HG03064 (cell line): ENCODE measurements at regions not wholly inside any gene's neighbourhood (a gene's known extent, or its start where the extent isn't known, plus 50 kb on each side); places are given as distances from the start of the nearest gene placed in this dataset.
A peak's percentile ranks its signal among the peaks of the same experiment; 100 is the strongest.
"Not testable (repeated sequence)": the region's sequence is repeated elsewhere in the genome, so short reads cannot be mapped to it uniquely, and the experiment has no call there.

Experiments used
- ATAC-seq: cut with Tn5 transposase; IDR thresholded peaks from one replicate; pipeline ENCODE4 v1.9.1; 2021; ENCODE audit warnings: low read depth; ENCODE audit not compliant: unreplicated experiment

GRCh38 chr7:32658467-32658869 lies 163.2 kb downstream of the AVL9 start:
- peak; percentile 82 for ATAC-seq

GRCh38 chr7:32658034-32658433 lies 162.7 kb downstream of the AVL9 start:
- ATAC-seq: peak; percentile 17

- not testable (repeated sequence) for ATAC-seq
These were observed 159.3 kb downstream of the AVL9 start for GRCh38 chr7:32654549-32654948.

GRCh38 chr7:32650356-32650755 lies 155.1 kb downstream of the AVL9 start:
- not testable (repeated sequence) for ATAC-seq

GRCh38 chr7:32648408-32649156 lies 153.3 kb downstream of the AVL9 start:
- no peak for ATAC-seq

GRCh38 chr7:32645255-32645654 lies 150.0 kb downstream of the AVL9 start:
- ATAC-seq: not testable (repeated sequence)

DNA sequence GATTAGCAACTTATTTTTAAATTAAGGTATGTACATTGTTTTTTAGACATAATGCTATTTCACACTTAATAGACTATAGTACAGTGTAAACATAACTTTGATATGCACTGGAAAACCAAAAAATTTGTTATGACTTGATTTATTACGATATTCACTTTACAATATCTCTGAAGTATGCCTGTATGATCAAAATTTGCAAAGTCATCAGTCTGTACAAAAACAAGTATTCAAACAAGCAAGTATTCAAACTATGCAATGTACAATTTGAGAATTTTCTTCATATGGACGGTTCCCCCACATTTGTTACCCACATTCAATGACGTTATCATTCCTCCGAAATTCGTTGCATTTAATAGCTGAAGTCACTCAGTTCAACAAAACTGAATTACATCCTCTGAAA lies 147.9 kb downstream of the AVL9 start:
- no peak for ATAC-seq

DNA sequence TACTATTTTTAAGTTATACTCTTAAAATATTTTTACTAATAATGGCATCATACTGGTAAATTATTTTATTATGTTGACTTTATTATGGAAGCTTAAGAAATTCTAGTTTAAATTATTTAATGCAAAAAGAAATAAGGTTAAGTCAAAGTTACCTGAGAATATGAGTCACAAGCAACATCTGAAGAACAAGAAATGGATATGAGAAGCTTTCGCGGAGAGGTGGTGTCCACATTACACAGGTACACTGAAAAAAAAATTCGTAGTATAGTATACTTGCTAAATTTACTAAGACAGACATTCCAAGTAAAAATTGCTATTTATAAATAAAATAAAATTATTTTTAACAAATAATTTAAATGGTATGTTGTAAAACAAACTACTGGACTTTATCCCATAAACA lies 143.8 kb downstream of the AVL9 start:
- no peak for ATAC-seq

- peak; percentile 98 for ATAC-seq
These were observed 143.3 kb downstream of the AVL9 start for GRCh38 chr7:32638479-32639121.
